ENCODE measurements at regions not wholly inside any gene's neighbourhood (a gene's known extent, or its start where the extent isn't known, plus 50 kb on each side); places are given as distances from the start of the nearest gene placed in this dataset.

DNA sequence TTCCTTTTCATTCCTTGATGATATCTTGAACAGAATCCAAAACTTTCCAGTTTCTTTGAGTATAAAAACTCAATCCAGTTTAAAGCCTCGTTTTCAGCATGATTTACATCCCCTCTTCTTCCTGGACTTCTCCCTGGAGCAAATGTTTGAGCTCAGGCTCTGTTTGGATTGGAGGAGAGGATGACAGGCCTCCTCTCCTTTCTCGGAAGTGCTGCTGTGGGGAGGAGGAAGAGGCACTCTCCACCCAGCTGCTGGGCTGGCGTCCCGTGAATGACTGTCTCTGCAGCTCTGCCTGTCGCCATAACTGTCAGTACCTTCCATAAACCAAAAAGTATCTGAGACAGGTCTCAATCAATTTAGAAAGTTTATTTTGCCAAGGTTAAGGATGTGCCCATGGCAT, 238.2 kb upstream of the AGAP1 start:
- TF ChIP-seq, protein P1, sequence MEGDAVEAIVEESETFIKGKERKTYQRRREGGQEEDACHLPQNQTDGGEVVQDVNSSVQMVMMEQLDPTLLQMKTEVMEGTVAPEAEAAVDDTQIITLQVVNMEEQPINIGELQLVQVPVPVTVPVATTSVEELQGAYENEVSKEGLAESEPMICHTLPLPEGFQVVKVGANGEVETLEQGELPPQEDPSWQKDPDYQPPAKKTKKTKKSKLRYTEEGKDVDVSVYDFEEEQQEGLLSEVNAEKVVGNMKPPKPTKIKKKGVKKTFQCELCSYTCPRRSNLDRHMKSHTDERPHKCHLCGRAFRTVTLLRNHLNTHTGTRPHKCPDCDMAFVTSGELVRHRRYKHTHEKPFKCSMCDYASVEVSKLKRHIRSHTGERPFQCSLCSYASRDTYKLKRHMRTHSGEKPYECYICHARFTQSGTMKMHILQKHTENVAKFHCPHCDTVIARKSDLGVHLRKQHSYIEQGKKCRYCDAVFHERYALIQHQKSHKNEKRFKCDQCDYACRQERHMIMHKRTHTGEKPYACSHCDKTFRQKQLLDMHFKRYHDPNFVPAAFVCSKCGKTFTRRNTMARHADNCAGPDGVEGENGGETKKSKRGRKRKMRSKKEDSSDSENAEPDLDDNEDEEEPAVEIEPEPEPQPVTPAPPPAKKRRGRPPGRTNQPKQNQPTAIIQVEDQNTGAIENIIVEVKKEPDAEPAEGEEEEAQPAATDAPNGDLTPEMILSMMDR (IDR thresholded peaks at IDR 0.05) = no peak
- no peak for TF ChIP-seq POLR2A (IDR thresholded peaks at IDR 0.05)
